GM12892 (cell line): ENCODE measurements at regions not wholly inside any gene's neighbourhood (a gene's known extent, or its start where the extent isn't known, plus 50 kb on each side); places are given as distances from the start of the nearest gene placed in this dataset.

Experiments used
- POLR2A ChIP-seq: IDR thresholded peaks from 2 replicates; pipeline ENCODE4 v1.6.1; 2011; ENCODE audit warnings: low read depth, low read length, control low read depth
- POLR2AphosphoS5 ChIP-seq: IDR thresholded peaks from 2 replicates; pipeline ENCODE4 v1.6.1; 2011; ENCODE audit warnings: low read depth, low read length, control low read depth
- TAF1 ChIP-seq: IDR thresholded peaks from 2 replicates; pipeline ENCODE4 v1.6.1; 2011; ENCODE audit warnings: low read depth, mild to moderate bottlenecking, control low read depth, low read length, borderline replicate concordance

DNA sequence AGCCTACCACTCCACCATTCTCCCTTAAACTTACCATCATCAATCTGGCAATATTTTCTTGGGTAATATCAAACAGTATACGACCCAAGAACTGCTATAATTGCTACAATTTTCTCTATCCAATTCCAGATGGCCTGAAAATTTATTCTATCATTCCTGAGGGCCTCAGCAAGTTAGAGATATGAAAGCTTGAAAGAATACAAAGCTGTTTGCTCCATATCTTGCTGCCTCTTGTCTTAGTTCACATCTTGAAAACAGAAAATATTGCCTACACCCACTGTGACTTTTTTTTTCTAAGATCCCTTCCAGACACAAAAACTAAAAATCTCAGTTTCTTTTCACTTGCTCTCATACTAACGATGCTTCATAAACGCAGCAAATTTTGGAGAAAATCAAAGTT lies 898.9 kb downstream of the OTOL1 start:
- TF ChIP-seq TAF1 (no peak), POLR2A (no peak), POLR2AphosphoS5 (no peak)
